Tibial nerve (tissue), 4 donors: ENCODE measurements at regions not wholly inside any gene's neighbourhood (a gene's known extent, or its start where the extent isn't known, plus 50 kb on each side); places are given as distances from the start of the nearest gene placed in this dataset.

ENCODE experiments used
- DNase-seq, 2 donors: peaks; one replicate each; pipeline ENCODE4 v3.0.0-alpha.2; 2019; ENCODE audit warnings: low spot score in 2 of 2
- H3K27ac ChIP-seq, 4 donors: fragments of 200-600 bp; sonication (generic) in 3 of 4; one replicate each; pipeline ENCODE4 v1.5.1; 2017 to 2019; ENCODE audit warnings: mild to moderate bottlenecking in 1 of 4
- H3K27me3 ChIP-seq, 2 donors: fragments of 200-600 bp; sonication (generic) in 1 of 2; one replicate each; pipeline versions ENCODE4 v1.5.1 to v1.6.0; 2017 to 2019
- H3K36me3 ChIP-seq, 3 donors: fragments of 200-600 bp; sonication (generic); one replicate each; pipeline ENCODE4 v1.5.1; 2018 to 2019
- H3K4me1 ChIP-seq, 4 donors: fragments of 200-600 bp; sonication (generic) in 3 of 4; one replicate each; pipeline ENCODE4 v1.5.1; 2017 to 2019
- H3K4me3 ChIP-seq, 4 donors: fragments of 200-600 bp; sonication (generic) in 3 of 4; one replicate each; pipeline ENCODE4 v1.5.1; 2017 to 2019; ENCODE audit warnings: mild to moderate bottlenecking in 1 of 4, moderate library complexity in 1 of 4
- H3K9me3 ChIP-seq, 4 donors: fragments of 200-600 bp; sonication (generic) in 3 of 4; one replicate each; pipeline ENCODE4 v1.5.1; 2017 to 2019
- EP300 ChIP-seq, 2 donors: sonication (generic); formaldehyde crosslinking; IDR thresholded peaks; one replicate each; pipeline ENCODE4 v1.6.1; 2017; ENCODE audit warnings: antibody characterized with exemption in 2 of 2, mild to moderate bottlenecking in 1 of 2
- POLR2A ChIP-seq, 2 donors: fragments of 450-650 bp; IDR thresholded peaks; one replicate each; pipeline ENCODE4 v1.6.1; 2017; ENCODE audit warnings: antibody characterized with exemption in 2 of 2, mild to moderate bottlenecking in 2 of 2, moderate library complexity in 2 of 2
- WGBS, 2 donors: methylation state at CpG; one replicate each; pipeline ENCODE4 v1.1.5; 2018; 5-methylcytosine and 5-hydroxymethylcytosine counted together
- TF ChIP-seq, protein P1 (sequence below), 5 experiments: fragments of 200-600 bp in 3 of 5; fragments of 450-650 bp in 2 of 5; sonication (generic) in 3 of 5; IDR thresholded peaks; one replicate each; pipeline ENCODE4 v1.5.1; 2016 to 2019; ENCODE audit warnings: antibody characterized with exemption in 5 of 5, mild to moderate bottlenecking in 3 of 5, moderate library complexity in 2 of 5

DNA sequence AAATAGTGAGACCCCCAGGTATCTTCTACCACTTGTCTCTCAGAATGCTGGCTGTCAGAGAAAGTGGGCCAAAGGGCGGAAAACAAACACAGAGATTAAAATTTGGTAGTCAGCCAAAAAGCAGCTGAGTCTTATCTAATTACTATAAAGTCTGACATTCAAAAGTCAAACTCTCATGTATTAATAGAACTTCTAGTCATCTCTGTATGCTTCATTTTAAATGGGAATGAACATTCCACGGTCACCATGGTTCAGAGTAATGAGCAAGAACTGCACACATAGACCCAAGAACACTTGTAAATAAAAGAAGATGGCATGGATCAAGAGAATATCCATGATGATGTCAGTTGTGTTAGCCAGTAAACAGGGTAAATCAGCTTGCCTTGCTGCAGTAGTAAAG, 1267.0 kb upstream of the CHAC2 start:
- Histone ChIP-seq H3K27me3 (no peaks in the 10 kb centered on the region), H3K4me1 (peaks cover 0 to 10% (median 0%) of the 10 kb centered on the region in 4 donors), H3K9me3 (no peaks in the 10 kb centered on the region), H3K36me3 (no peaks in the 10 kb centered on the region), H3K4me3 (no peak overlapping the region), H3K27ac (no peak overlapping the region)
- no peak for DNase-seq
- WGBS, 2 donors: 62 to 63% methylated on average over 2 of the region's 2 CpGs
- TF ChIP-seq, protein P1, sequence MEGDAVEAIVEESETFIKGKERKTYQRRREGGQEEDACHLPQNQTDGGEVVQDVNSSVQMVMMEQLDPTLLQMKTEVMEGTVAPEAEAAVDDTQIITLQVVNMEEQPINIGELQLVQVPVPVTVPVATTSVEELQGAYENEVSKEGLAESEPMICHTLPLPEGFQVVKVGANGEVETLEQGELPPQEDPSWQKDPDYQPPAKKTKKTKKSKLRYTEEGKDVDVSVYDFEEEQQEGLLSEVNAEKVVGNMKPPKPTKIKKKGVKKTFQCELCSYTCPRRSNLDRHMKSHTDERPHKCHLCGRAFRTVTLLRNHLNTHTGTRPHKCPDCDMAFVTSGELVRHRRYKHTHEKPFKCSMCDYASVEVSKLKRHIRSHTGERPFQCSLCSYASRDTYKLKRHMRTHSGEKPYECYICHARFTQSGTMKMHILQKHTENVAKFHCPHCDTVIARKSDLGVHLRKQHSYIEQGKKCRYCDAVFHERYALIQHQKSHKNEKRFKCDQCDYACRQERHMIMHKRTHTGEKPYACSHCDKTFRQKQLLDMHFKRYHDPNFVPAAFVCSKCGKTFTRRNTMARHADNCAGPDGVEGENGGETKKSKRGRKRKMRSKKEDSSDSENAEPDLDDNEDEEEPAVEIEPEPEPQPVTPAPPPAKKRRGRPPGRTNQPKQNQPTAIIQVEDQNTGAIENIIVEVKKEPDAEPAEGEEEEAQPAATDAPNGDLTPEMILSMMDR (IDR thresholded peaks at IDR 0.05): no peak
- TF ChIP-seq POLR2A (IDR thresholded peaks at IDR 0.05) (no peak), EP300 (IDR thresholded peaks at IDR 0.05) (no peak)

DNA sequence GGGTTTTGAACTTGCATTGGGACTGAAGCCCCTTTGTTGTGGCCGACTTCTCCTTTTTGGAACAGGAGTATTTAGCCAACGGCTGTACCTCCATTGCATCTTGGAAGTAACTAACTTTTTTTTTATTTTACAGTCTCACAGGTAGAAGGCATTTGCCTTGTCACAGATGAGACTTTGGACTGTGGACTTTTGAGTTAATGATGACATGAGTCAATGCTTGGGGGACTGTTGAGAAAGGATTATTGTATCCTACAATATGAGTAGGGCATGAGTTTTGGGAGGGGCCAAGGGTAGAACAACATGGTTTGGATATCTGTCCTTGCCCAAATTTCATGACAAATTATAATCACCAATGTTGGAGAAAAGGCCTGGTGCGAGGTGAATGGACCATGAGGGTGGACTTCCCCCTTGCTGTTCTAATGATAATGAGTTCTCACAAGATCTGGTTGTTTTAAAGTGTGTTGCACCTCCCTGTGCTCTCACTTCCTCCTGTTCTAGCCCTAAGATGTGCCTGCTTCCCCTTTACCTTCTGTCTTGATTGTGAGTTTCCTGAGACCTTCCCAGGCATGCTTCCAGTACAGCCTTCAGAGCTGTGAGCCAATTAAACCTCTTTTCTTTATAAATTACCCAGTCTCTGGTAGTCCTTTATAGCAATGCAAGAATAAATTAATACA, 1269.4 kb upstream of the CHAC2 start:
- Histone ChIP-seq H3K4me1 (peaks cover 0 to 10% (median 0%) of the 10 kb centered on the region in 4 donors), H3K9me3 (no peaks in the 10 kb centered on the region), H3K27me3 (no peaks in the 10 kb centered on the region), H3K27ac (no peak overlapping the region), H3K4me3 (no peak overlapping the region), H3K36me3 (no peaks in the 10 kb centered on the region)
- WGBS, 2 donors: 91 to 95% methylated on average over 3 of the region's 3 CpGs
- TF ChIP-seq, protein P1 (IDR thresholded peaks at IDR 0.05): no peak
- TF ChIP-seq POLR2A (IDR thresholded peaks at IDR 0.05): no peak
- no peak for TF ChIP-seq EP300 (IDR thresholded peaks at IDR 0.05)
- no peak for DNase-seq

DNA sequence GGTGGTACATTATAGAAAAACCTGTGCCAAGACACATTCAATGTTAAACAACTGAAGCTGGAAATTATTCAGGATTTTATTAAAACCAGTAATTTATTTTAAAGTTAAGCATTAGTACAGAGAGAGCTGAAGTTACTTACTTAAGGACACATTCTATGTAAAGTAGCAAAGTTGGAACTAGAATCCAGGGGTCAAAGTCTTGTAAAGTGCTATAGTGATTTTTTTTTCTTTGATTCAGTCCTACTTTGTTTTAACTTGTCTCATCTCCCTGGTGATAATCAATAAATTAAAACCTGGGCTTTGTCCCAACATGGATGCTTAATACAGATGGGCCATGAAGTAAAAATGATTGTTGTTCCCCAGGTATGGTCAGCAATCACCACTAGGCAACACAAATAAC, 1271.8 kb upstream of the CHAC2 start:
- DNase-seq: no peak
- Histone ChIP-seq H3K27me3 (no peaks in the 10 kb centered on the region), H3K4me3 (no peak overlapping the region), H3K9me3 (peaks cover 0 to 12% (median 2%) of the 10 kb centered on the region in 4 donors), H3K27ac (no peak overlapping the region), H3K36me3 (no peaks in the 10 kb centered on the region), H3K4me1 (no peaks in the 10 kb centered on the region)
- no peak for TF ChIP-seq POLR2A (IDR thresholded peaks at IDR 0.05)
- no peak for TF ChIP-seq EP300 (IDR thresholded peaks at IDR 0.05)
- TF ChIP-seq, protein P1 (IDR thresholded peaks at IDR 0.05): no peak

DNA sequence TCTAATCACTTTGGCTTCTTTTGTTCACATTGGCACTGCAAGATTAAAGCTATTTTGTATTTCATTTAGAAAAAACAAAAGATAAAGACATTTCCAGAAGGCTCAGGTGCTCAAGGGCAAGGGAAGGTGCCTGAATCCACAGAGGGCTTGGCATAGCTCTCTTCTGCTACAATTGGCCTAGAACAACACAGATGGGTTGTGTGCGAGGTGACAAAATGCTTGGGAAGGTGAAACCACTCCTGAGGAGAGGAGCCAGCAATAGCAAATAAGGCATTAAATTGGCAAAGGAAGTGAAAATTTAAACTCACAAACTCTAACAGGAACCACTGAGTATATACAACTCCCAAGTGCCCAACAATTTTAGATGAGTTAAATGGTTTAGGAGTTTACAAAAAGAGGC, 1290.4 kb upstream of the CHAC2 start:
- Histone ChIP-seq H3K4me1 (no peaks in the 10 kb centered on the region), H3K4me3 (no peak overlapping the region), H3K36me3 (no peaks in the 10 kb centered on the region), H3K27me3 (no peaks in the 10 kb centered on the region), H3K27ac (no peak overlapping the region), H3K9me3 (no peaks in the 10 kb centered on the region)
- no peak for DNase-seq
- 80 to 92% methylated on average over 1 of the region's 1 CpG for WGBS, 2 donors
- no peak for TF ChIP-seq POLR2A (IDR thresholded peaks at IDR 0.05)
- no peak for TF ChIP-seq EP300 (IDR thresholded peaks at IDR 0.05)
- TF ChIP-seq, protein P1 (IDR thresholded peaks at IDR 0.05): no peak

DNA sequence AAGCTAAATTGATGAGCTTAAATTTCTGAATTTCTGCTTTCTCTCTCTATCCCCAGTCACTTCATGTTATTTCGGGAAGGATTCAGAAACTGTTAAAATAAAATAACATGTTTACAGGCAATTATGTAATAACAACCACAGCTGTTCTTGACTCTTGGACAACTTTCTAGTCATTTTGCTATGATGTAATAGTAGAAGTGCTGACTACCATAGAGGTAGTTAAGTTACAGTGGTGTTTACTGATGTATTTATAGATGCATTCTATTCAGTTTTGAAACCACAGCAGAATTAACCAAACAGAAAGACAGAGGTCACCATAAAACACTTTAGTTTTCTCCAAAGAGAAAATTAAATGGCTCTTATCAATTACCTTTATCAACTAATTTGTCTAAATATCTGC, 1292.0 kb upstream of the CHAC2 start:
- no peak for TF ChIP-seq EP300 (IDR thresholded peaks at IDR 0.05)
- TF ChIP-seq, protein P1 (IDR thresholded peaks at IDR 0.05): no peak
- no peaks in the 10 kb centered on the region for H3K36me3 ChIP-seq
- no peaks in the 10 kb centered on the region for H3K27me3 ChIP-seq
- no peaks in the 10 kb centered on the region for H3K4me1 ChIP-seq
- no peak overlapping the region for H3K27ac ChIP-seq
- H3K4me3 ChIP-seq: no peak overlapping the region
- H3K9me3 ChIP-seq: no peaks in the 10 kb centered on the region
- 68 to 81% methylated on average over 1 of the region's 1 CpG for WGBS, 2 donors
- no peak for DNase-seq
